ENCODE measurements at regions not wholly inside any gene's neighbourhood (a gene's known extent, or its start where the extent isn't known, plus 50 kb on each side); places are given as distances from the start of the nearest gene placed in this dataset.

GRCh38 chr16:85394456-85395206, 218.5 kb upstream of the GSE1 start:
- DNase-seq: no peak

- no peak for DNase-seq
Observed at GRCh38 chr16:85395207-85395912, 217.8 kb upstream of the GSE1 start.

- DNase-seq: no peak
Observed at GRCh38 chr16:85395913-85396878, 216.9 kb upstream of the GSE1 start.

- no peak for DNase-seq
Observed at GRCh38 chr16:85396879-85397871, 215.9 kb upstream of the GSE1 start.

- DNase-seq: no peak
Observed at GRCh38 chr16:85398050-85398451, 215.1 kb upstream of the GSE1 start.

- no peak for DNase-seq
Observed at GRCh38 chr16:85398688-85399582, 214.2 kb upstream of the GSE1 start.

- no peak for DNase-seq
Observed at GRCh38 chr16:85399583-85400284, 213.4 kb upstream of the GSE1 start.

- no peak for DNase-seq
Observed at GRCh38 chr16:85400305-85401205, 212.6 kb upstream of the GSE1 start.

- DNase-seq: no peak
Observed at GRCh38 chr16:85401370-85401916, 211.7 kb upstream of the GSE1 start.

- no peak for DNase-seq
Observed at GRCh38 chr16:85401917-85402766, 211.0 kb upstream of the GSE1 start.

- no peak for DNase-seq
Observed at GRCh38 chr16:85402910-85403692, 210.0 kb upstream of the GSE1 start.

GRCh38 chr16:85403693-85404092, 209.4 kb upstream of the GSE1 start:
- DNase-seq: no peak

- no peak for DNase-seq
Observed at GRCh38 chr16:85412911-85413520, 200.1 kb upstream of the GSE1 start.

GRCh38 chr16:85413691-85414663, 199.1 kb upstream of the GSE1 start:
- DNase-seq: no peak

Measured in stimulated activated CD4-positive, alpha-beta T cell treated with anti-CD3 and anti-CD28 coated beads, Interleukin-1b, Interleukin-23, amount 100 ng/mL, for 48 hours (primary cell).